Tibial artery (tissue), 4 donors: ENCODE measurements at regions not wholly inside any gene's neighbourhood (a gene's known extent, or its start where the extent isn't known, plus 50 kb on each side); places are given as distances from the start of the nearest gene placed in this dataset.

Source experiments
- DNase-seq, 2 donors: peaks; one replicate each; pipeline ENCODE4 v3.0.0-alpha.2; 2019
- H3K27ac ChIP-seq, 2 donors: fragments of 200-600 bp; sonication (generic) in 1 of 2; 1 replicate in 1 of 2; 2 replicates in 1 of 2; pipeline ENCODE4 v1.5.1; 2018 to 2019; ENCODE audit warnings: mild to moderate bottlenecking in 1 of 2
- H3K27me3 ChIP-seq, 2 donors: fragments of 200-600 bp; sonication (generic) in 1 of 2; one replicate each; pipeline versions ENCODE4 v1.5.1 to v1.6.0; 2016 to 2019
- H3K36me3 ChIP-seq, 3 donors: fragments of 200-600 bp; sonication (generic) in 2 of 3; one replicate each; pipeline ENCODE4 v1.5.1; 2016 to 2019; ENCODE audit warnings: mild to moderate bottlenecking in 2 of 3
- H3K4me1 ChIP-seq, 4 donors: fragments of 200-600 bp; sonication (generic) in 2 of 4; 1 replicate in 3 of 4; 2 replicates in 1 of 4; pipeline ENCODE4 v1.5.1; 2016 to 2019
- H3K4me3 ChIP-seq, 2 donors: fragments of 200-600 bp; sonication (generic) in 1 of 2; 1 replicate in 1 of 2; 2 replicates in 1 of 2; pipeline ENCODE4 v1.5.1; 2018 to 2019; ENCODE audit warnings: mild to moderate bottlenecking in 2 of 2
- H3K9me3 ChIP-seq, 3 donors: fragments of 200-600 bp; sonication (generic) in 1 of 3; one replicate each; pipeline ENCODE4 v1.5.1; 2016 to 2019
- CTCF ChIP-seq, 2 experiments: fragments of 200-600 bp in 1 of 2; fragments of 450-650 bp in 1 of 2; IDR thresholded peaks; one replicate each; pipeline ENCODE4 v1.5.1; 2017 to 2019; ENCODE audit warnings: antibody characterized with exemption in 2 of 2, mild to moderate bottlenecking in 1 of 2, moderate library complexity in 1 of 2
- intact Hi-C: fragments of 100-400 bp; cut with DNase I; formaldehyde crosslinking; loops from one replicate; pipeline ENCODE4 v1.15.0; 2023; ENCODE audit warnings: low total_unique reads

DNA sequence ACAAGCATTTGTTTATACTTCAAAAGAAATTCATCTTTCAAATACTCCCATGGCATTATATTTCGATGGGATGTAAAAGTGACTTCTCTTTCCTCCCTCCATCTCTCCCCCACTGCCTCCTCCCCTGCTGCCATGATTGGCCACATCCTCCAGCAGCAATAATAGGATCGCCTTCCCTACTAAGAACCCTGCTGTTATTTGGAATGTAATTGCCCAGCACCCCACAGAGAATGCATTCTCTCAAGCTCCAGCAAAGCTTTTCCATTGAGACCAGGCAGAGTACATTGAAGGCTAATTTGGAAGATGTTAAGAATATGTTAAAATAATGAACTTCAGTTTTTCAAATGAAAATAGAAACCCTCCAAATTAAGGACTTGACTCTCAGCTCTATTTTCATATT, 375.4 kb upstream of the ACVR2A start:
- Histone ChIP-seq H3K4me3 (no peak overlapping the region), H3K9me3 (no peaks in the 10 kb centered on the region), H3K27me3 (no peaks in the 10 kb centered on the region), H3K4me1 (no peaks in the 10 kb centered on the region), H3K27ac (no peak overlapping the region), H3K36me3 (no peaks in the 10 kb centered on the region)
- intact Hi-C loops: no loop called here
- DNase-seq: no peak
- TF ChIP-seq CTCF (IDR thresholded peaks at IDR 0.05): no peak

GRCh38 chr2:147468963-147469362, 375.9 kb upstream of the ACVR2A start:
- intact Hi-C loops: no loop called here
- DNase-seq: no peak
- no peaks in the 10 kb centered on the region for H3K36me3 ChIP-seq
- no peak for TF ChIP-seq CTCF (IDR thresholded peaks at IDR 0.05)
- no peaks in the 10 kb centered on the region for H3K4me1 ChIP-seq
- H3K4me3 ChIP-seq: no peak overlapping the region
- H3K27ac ChIP-seq: no peak overlapping the region
- H3K27me3 ChIP-seq: no peaks in the 10 kb centered on the region
- no peaks in the 10 kb centered on the region for H3K9me3 ChIP-seq

DNA sequence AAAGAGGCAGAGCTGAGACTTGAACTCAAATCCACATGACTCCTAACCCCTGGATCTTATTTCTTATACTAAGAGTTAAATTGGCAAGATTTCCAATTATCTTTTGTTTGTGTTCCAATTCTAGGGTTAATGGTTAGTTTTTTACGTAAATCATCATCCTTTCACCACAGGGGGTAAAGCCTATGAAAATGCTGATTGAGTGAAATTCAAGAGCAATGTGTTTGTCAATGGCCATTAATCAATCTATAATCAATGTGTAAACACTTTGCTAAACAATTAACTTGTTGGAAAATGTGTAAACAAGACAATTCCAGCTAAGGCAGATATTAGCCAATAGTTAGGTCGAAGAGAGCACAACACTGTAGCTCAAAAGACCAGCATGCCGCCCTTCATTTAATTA, 376.5 kb upstream of the ACVR2A start:
- Histone ChIP-seq H3K36me3 (no peaks in the 10 kb centered on the region), H3K4me3 (no peak overlapping the region), H3K27ac (no peak overlapping the region), H3K27me3 (no peaks in the 10 kb centered on the region), H3K4me1 (no peaks in the 10 kb centered on the region), H3K9me3 (no peaks in the 10 kb centered on the region)
- DNase-seq: no peak
- no peak for TF ChIP-seq CTCF (IDR thresholded peaks at IDR 0.05)
- intact Hi-C loops: no loop called here

DNA sequence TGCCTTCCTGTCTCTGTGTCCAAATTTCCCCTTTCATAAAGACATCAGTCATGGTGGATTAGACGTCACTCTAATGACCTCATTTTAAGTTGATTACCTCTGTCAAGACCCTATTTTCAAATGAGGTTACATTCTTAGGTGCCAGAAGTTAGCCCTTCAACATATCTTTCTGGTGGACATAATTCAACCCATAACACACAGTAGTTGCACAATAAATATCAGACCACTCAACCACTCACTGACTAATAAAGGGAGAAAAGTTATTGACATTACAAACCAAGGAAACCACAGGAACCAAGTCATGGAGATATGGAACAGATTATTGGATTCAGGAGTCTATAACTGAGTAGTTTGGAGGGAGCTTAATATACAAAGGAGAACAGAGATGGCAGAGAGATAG, 377.4 kb upstream of the ACVR2A start:
- no peak overlapping the region for H3K27ac ChIP-seq
- TF ChIP-seq CTCF (IDR thresholded peaks at IDR 0.05): no peak
- H3K9me3 ChIP-seq: no peaks in the 10 kb centered on the region
- H3K27me3 ChIP-seq: no peaks in the 10 kb centered on the region
- no peak overlapping the region for H3K4me3 ChIP-seq
- DNase-seq: no peak
- intact Hi-C loops: no loop called here
- H3K4me1 ChIP-seq: no peaks in the 10 kb centered on the region
- no peaks in the 10 kb centered on the region for H3K36me3 ChIP-seq

DNA sequence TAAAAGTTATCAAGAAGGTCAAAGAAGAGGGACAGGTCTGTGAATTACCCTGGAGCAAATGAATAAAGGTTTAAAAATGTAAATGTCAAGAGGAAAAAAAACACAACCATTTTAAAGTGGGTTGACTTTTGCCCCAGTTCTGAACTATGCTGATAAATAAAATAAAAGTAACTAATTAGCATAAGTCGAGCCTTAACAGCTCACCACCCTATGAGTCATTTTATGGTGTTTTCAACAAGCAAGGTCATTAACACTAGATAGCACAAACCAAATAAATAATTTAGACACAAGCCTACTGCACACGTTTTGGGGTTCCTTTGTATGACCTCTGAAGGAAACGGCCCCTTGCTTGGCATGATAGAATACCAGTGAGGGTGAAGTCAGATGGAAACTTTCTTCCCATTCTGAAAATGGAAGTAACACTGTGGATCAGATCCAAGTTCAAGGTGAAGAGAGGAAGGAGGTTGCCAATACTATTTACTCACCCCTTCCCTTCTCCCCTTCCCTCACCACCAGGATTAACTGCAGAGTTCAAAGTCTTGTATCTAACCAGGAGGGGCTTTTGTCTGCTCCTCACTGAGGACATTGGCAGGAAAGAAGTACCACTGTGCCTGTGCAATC, 380.0 kb upstream of the ACVR2A start:
- H3K4me1 ChIP-seq: no peaks in the 10 kb centered on the region
- H3K36me3 ChIP-seq: no peaks in the 10 kb centered on the region
- H3K9me3 ChIP-seq: no peaks in the 10 kb centered on the region
- no peak for TF ChIP-seq CTCF (IDR thresholded peaks at IDR 0.05)
- no peaks in the 10 kb centered on the region for H3K27me3 ChIP-seq
- intact Hi-C loops: no loop called here
- H3K4me3 ChIP-seq: no peak overlapping the region
- H3K27ac ChIP-seq: no peak overlapping the region
- no peak for DNase-seq
